ENCODE measurements at regions not wholly inside any gene's neighbourhood (a gene's known extent, or its start where the extent isn't known, plus 50 kb on each side); places are given as distances from the start of the nearest gene placed in this dataset.

DNA sequence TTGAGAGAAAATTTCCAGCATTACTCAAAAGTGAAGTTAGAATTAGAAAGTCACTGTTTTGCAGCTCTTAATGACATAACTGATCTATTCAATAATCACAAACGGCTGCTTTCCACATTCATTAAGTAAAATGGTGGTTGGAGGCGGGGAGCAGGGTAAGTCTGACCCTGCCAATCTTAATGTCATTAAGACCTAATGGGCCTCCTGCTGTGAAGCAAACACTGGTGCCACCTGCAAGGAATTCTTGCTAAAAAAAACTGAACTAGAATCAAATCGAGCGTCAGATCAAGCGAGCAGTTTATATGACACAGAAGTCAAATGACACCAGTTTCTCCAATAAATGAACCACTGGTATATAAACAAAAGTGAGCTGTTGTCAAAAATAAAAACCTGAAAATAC, 351.5 kb downstream of the BRD1 start:
- TF ChIP-seq, protein P1, sequence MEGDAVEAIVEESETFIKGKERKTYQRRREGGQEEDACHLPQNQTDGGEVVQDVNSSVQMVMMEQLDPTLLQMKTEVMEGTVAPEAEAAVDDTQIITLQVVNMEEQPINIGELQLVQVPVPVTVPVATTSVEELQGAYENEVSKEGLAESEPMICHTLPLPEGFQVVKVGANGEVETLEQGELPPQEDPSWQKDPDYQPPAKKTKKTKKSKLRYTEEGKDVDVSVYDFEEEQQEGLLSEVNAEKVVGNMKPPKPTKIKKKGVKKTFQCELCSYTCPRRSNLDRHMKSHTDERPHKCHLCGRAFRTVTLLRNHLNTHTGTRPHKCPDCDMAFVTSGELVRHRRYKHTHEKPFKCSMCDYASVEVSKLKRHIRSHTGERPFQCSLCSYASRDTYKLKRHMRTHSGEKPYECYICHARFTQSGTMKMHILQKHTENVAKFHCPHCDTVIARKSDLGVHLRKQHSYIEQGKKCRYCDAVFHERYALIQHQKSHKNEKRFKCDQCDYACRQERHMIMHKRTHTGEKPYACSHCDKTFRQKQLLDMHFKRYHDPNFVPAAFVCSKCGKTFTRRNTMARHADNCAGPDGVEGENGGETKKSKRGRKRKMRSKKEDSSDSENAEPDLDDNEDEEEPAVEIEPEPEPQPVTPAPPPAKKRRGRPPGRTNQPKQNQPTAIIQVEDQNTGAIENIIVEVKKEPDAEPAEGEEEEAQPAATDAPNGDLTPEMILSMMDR (IDR thresholded peaks at IDR 0.05): no peak
- TF ChIP-seq, protein P2, sequence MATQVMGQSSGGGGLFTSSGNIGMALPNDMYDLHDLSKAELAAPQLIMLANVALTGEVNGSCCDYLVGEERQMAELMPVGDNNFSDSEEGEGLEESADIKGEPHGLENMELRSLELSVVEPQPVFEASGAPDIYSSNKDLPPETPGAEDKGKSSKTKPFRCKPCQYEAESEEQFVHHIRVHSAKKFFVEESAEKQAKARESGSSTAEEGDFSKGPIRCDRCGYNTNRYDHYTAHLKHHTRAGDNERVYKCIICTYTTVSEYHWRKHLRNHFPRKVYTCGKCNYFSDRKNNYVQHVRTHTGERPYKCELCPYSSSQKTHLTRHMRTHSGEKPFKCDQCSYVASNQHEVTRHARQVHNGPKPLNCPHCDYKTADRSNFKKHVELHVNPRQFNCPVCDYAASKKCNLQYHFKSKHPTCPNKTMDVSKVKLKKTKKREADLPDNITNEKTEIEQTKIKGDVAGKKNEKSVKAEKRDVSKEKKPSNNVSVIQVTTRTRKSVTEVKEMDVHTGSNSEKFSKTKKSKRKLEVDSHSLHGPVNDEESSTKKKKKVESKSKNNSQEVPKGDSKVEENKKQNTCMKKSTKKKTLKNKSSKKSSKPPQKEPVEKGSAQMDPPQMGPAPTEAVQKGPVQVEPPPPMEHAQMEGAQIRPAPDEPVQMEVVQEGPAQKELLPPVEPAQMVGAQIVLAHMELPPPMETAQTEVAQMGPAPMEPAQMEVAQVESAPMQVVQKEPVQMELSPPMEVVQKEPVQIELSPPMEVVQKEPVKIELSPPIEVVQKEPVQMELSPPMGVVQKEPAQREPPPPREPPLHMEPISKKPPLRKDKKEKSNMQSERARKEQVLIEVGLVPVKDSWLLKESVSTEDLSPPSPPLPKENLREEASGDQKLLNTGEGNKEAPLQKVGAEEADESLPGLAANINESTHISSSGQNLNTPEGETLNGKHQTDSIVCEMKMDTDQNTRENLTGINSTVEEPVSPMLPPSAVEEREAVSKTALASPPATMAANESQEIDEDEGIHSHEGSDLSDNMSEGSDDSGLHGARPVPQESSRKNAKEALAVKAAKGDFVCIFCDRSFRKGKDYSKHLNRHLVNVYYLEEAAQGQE (IDR thresholded peaks at IDR 0.05; ENCODE audit: insufficient read depth in 1 of 2, low read depth in 2 of 2, low read length in 1 of 2): no peak
- no peak for TF ChIP-seq POLR2AphosphoS5 (IDR thresholded peaks at IDR 0.05; ENCODE audit: low read depth, low read length)
- no peak for TF ChIP-seq SIN3A (IDR thresholded peaks at IDR 0.05; ENCODE audit: borderline replicate concordance, insufficient read depth, low read depth, low read length)

Measured in Panc1 (cell line).